GM18858 (cell line): ENCODE measurements at regions not wholly inside any gene's neighbourhood (a gene's known extent, or its start where the extent isn't known, plus 50 kb on each side); places are given as distances from the start of the nearest gene placed in this dataset.
"Not testable (repeated sequence)": the region's sequence is repeated elsewhere in the genome, so short reads cannot be mapped to it uniquely, and the experiment has no call there.

ENCODE experiments used
- ATAC-seq: cut with Tn5 transposase; IDR thresholded peaks from one replicate; pipeline ENCODE4 v1.9.1; 2021; ENCODE audit not compliant: unreplicated experiment

DNA sequence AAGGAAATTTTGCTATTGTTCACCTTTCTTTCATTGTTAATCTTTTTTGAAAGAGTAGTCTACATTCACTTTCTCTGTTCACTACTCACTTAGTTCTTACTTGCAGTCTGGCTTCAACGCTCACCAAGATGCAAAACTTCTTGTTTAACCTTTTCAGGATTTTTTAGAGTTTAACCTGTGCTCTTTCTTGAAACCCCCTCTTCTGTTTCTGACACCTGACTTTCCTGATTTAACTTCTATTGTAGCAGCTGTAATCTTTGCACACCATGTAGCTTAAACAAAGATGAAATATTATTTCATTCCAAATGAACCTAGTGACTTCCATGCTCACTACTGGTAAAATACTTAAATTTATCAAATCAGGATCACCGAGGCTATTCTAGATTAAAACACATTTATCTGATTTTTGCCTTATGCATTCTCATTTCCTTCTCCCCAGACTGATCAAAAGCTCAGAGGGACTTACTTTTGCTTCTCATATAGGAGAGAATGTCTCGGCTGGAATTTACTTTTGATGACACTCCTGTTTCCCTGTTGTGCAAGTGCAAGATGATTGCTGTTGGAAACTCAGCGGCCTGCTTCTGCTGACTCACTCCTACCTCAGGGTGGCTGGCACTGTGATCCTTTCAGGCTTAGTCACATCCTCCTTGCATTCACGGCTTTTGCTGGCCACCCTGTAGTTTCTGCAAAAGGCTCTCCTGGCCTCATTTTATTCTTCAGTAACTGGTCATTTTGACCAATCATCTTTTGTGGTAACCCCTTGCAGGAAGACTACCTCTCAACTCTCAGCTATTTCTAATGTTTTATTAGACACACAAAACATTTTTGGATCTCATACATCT, 109.3 kb upstream of the IFNE start:
- no peak for ATAC-seq

DNA sequence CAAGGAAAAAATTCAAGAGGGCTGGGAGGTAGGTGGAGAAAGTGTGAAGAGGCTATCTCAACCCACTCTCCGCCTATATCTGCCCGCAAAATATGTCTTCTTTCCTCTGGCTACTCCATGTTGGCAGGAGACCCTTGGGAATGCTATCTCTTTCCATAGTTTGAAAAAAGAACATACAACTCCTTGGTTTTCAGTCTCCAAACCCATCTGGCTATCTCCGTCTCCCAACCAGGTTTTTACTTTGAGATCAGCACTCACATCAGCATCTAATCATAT, 109.9 kb upstream of the IFNE start:
- ATAC-seq: no peak

DNA sequence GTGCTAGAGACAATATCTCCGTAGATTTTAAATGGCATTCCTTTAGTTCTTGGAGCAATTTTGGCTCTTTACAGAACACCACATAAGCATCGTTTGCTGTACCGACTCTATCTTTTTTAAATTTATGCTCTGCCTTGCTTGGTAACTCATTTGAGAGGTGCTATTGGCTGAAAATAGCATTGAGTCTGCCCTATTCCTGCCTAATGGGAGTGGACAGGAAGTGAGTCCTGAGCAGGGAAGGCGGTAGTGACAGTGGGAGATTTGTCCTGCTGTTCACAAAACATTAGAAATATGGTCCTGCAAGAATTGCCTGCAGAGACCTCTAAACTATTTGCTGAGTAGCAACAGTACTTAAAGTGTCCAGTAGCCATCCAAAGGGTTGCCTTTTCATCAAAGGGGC, 115.2 kb upstream of the IFNE start:
- no peak for ATAC-seq

DNA sequence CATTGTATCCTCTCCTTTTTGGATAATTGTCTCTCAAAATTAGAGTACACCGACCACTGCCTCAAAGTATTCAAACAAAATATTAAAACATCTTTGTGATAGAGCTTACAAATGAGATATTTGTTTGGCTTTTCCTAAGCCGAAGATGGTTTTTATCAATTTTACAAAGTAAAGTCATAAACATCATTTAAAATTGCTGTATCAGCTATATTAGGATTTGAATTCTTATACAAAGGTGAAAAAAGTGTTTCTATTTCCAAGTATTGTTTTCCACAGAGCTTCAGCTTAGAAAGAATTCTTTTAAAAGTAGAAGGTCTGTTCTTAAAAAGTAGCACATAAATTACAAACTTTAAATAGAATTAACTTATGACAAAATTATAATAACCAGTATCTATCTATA, 116.6 kb upstream of the IFNE start:
- no peak for ATAC-seq

DNA sequence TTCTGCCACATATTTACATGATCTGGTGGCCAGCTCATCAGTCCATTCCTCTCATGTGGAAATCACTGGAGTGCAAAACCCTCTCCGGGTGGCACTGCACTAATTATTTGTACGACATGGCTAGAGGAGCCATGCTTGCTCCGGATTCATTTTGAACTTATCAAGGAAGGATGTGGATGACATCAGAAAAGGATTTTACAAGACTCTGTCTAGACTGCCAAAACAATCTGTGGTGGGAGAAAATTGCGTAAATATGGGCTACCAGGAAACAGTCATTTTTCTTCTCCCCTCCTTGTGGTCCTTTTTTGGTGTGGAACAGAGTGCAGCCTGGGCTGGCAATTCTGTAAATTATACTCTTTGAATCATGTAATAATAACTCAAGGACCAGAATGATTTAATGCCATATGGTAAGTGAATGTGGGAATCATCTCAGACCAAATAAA, 123.4 kb upstream of the IFNE start:
- no peak for ATAC-seq

DNA sequence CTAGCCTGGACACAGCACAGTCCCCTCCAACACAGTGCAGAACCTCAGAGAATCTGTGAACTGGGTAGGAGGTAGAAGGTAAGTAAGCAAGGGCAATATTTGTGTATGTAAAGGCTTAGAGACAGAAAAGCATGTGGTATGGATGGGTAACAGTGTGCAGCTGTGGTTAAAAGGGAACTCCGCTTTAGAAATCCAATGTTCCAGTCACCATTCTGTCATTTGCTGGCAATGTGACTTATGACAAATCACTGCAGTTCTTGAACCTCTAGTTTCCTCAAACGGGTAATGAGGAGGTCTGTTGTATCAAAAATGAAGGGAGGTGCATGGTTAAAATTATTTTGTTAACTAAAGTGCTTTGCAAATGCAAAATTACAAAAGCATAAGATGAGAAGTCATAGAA, 125.5 kb upstream of the IFNE start:
- no peak for ATAC-seq

DNA sequence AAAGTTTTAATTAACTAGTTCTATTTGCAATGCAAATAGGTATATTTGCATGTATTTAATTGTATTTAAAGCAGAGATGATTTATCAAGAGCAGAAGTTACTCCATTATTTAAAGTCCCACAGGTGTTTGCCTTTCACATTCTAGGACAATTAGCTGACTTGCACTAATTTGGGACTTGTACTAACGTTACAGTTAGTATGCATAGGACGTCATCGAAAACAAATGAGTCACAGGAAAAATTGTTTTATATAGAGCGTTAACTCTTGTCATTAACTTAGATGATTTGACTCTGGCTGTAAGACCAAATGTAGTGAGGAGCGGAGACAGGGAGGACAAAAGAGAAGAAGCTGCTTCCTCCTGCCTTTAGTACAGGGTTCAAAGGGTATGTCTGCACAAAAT, 126.1 kb upstream of the IFNE start:
- ATAC-seq: no peak

DNA sequence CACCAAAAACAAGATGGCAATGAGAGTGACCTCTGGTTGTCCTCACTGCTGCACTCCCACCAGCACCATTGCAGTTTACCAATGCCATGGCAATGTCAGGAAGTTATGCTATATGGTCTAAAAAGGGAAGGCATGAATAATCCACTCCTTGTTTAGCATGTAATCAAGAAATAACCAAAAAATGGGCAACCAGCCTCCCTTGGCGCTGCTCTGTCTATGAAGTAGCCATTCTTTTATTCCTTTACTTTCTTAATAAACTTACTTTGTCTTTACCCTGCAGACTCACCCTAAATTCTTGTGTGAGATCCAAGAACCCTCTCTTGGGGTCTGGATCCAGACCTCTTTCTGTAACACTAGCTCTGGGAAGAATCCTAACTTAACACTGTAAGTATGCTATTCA, 127.4 kb upstream of the IFNE start:
- ATAC-seq: no peak

DNA sequence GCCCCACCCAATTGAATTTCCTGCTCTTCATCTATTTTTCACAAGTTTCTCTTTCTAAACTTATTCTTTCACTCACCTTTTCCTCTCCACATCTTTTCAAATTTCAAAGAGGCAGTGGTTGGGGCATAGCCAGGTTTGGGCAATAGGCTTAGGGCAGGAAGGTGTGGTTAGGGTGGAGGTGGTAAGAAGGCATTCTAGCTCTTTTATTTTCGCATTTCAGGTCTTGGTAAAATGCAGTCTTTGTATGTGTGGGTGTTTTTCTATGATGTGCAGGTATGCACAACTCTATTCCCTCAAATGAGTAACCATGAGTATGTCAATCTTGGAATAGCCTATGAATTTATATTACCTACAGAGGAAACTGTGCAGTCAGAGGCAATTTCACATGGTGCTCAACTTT, 129.8 kb upstream of the IFNE start:
- no peak for ATAC-seq

DNA sequence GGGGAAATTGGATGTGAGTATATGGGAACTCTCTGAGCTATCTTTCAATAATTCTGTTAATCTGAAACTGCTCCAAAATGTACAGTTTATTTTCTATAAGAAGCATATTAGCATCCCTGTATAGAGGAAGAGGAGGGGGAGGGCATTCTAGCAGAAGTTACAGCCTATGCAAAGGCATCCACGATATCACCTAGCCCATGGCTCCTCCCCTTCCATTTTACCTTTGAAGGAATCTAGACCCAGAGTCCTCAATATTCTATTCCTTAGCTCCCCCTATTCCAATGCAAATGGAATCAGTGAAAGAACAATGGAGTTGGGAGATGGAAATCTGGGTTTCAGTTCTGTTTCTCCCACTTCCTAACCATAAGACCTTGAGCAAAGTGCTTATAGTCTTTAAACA, 132.9 kb upstream of the IFNE start:
- no peak for ATAC-seq

DNA sequence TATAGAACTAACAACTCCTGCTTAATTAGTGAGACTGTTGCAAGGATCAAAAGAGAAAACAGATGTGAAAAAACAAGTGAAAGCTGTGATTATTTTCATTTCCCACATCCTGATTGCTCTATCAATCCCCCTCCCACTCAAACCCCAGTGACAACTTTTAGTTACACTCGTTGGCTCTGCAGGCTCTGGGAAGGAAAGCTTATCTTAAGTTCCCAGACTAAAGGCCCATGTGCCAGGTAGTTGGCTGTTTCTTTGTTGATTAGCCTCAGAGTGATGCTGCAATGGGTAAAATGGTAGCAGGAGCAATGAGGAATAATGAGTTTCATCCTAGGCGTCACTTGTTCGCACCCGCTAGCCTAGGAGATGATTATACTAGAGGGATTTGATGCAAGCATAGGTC, 133.3 kb upstream of the IFNE start:
- ATAC-seq: no peak

DNA sequence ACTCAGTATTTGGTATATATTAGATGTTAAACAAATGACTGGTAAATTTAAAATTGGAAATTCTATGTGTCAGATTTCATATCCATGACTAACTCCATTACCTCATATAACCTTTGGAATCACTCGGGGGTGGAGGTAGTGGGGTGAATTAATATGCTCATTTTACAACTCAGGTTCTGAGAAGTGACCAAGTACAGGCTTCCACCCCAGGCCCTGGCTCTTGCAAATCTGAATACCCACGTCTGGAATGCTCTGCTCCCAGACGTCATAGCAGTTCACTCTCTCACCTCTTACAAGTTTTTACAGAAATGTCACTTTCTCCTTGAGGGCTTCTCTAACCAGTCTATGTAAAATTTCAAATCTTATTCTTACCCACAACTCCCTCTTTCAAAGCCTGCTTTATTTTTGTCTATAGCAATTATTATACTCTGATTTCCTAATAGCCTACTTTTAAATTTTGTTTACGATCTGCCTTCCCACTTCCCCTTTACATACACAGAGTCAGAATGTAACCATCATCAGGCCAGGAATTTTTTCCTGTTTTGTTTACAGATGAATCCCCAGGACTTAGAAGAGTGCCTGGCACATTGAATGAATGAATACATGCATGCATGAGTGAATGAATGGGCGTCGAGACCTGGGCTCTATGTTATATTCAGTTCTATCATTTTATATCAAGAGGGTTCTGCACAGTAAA, 134.1 kb upstream of the IFNE start:
- ATAC-seq: no peak

DNA sequence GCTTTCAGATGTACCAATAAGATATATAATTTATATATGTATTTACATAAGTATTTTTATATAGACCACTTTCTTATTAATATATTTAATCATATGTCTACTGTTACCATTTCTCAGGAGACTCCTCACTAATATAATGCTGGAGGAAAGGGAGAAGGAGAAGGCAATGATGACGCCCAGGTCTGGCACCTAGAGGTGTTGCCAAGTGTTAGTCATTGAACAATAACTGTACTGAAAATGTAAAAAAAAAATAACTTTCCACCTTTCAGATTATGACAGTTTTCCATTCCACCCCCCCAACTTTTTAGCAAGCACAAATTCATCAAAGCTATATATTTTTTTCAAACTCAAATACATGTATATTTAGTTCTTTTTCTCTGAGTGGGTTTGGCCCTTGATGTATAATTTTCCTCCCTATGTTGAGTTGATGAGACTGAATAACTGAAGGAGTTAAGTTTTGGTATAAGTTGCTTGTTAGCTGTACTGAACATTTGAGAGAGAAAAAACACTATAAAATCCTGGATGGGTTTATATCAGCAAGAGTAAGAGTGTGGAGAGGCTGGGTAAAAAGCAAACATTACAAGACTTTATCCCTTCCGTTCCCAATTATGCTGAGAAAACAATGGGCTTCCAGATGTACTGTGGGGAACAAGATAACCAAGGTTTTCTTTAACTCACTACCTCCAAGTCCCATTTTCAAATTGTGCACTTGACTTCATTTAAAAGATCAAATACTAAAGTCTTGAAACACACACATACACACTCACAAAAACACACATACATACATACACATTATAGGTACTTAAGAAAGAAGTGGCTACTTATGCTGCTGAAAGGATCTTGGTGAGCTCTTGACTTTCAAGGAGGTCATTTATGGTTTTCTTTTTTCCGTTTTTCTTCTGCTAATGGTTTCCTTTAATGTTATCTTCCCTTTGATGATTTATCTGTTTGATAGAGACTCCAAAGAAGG, 142.8 kb upstream of the IFNE start:
- ATAC-seq: no peak

DNA sequence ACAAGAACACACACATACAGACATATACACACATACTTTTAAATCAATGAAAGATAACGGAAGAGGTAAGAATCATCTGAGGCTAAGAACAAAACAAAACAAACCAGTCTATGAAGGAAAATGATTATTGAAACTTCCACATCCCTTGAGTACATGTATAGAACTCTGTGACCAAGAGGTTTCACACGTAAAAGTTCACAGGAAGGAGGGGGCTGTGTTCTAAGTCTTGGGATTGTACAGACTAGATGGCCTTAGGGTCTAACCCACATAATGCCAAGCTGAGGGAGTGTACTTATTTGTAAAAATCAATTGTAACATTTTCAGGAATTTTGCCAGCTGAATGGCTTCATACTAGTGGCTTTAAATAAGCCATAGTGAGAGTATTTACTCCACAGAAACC, 144.4 kb upstream of the IFNE start:
- no peak for ATAC-seq

DNA sequence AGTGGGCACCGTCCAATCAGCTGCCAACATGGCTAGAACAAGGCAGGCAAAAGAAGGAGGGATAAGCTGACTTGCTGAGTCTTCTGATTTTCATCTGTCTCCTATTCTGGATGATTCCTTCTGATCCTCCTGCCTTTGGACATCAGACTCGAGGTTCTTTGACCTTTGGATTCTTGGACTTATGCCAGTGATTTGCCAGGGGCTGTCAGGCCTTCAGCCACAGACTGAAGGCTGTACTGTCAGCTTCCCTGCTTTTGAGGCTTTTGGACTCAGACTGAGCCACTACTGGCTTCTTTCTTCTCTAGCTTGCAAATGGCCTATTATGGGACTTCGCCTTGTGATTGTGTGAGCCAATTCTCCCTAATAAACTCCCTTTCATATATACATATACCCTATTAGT, 146.8 kb upstream of the IFNE start:
- not testable (repeated sequence) for ATAC-seq

DNA sequence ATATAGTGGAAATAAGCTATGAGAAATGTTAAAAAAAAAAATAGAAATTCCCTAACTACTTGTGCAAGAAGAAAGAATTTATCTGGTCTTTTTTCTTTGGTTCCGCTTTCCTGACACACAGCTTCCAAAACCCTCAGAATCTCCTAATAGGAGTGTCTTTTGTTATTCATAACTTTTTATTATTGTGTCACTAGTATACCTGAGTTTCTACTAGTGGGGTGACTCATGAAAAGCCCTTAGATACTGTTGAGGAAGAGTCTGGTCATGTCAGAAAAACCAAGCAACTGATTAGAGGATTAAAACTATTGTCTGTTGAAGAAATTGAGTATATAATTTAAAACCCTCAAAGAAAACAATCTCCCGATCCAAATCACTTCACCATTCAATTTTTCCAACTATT, 152.8 kb upstream of the IFNE start:
- no peak for ATAC-seq

DNA sequence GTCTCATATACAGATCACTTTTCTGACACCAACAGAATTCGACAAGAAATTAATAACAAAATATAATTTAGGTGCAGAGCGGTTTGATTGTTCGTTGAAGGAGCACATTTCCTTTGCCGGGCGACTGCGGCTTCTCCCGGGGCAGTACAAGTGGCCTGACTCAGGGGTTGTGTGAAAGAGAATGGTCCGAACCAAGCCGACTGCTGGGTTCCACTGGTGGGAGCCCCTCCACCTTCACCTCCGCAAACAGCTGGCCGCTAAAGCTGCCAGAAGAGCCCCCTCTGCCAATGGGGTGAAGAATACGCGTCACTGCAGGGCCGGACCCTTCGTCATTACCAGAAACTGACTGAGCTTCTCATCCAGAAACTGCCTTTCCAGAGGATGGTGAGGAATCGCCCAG, 156.0 kb upstream of the IFNE start:
- no peak for ATAC-seq

DNA sequence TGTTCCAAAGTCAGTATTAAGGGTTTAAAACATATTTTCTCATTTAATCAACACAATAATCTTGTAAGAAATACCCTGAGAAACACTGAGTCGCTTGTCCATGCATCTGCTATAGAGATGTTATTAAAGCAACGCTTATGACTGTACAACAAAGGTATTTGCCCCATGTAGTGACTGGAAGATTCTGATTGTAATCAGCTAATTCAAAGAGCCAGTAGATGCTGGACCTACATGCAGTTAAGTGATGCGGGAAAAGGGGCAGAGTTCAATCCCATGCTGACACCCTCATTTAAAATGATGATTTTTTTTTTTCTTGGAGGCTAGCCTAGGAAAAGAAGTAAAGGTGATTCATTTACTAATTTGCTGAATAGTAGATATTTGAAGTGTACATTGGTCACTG, 149.3 kb upstream of the MTAP start:
- no peak for ATAC-seq

DNA sequence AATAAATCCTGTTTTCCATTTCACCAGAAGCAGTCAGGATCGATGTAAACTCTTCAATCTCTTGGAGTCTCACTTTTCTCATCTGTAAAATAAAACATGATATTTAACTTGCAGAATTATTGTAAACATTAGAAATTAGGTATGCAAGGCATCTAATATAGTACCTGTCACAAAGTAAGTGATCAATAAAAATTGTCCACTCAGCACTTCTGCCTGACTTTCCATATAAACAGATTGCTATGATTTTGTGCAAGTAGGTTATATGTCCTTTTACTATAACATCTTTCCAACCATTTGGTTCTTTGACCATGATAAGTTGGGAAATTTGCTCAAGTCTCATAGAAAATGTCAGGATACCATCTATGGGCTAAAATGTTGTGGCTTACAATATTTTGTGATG, 148.8 kb upstream of the MTAP start:
- no peak for ATAC-seq

DNA sequence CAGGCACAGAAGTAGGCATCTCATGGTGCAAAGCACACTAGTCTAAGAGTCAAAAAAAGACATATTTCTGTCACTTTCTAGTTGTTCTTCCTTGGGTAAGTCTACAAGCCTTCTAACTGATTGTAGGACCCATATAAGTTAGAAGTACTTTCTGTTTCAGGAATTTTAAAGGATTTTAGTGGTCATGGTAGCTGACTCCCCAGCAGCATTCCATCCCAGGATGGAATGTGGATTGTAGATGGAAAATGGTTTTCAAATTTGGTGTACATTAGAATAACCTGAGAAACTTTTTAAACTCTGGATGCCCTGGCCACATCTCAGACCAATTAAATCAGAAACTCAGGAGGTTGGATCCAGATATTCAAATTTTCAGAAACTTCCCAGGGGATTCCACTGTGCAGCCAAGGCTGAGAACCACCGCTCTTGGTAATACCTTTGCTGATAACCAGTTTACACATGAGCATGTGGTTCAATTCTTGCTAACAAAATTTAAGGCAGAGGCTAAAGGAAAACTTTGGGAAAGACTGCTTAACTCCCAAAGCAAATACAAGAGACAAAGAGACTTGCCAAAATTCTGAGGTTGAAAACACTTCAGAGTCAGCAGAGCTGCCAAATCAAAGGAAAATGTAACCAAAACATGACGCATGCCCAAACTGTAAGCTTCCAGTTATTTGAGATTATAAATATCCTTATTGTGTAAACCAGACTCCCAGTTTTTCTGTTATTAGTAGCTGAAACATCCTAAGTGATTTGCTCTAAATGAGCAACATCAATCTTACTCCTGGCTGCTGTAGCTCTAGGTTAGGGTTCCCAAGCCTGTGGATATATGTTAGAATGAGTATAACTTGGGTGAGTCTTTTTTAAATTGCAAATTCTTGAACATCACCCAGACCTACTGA, 145.4 kb upstream of the MTAP start:
- ATAC-seq: no peak
